ENCODE measurements at regions not wholly inside any gene's neighbourhood (a gene's known extent, or its start where the extent isn't known, plus 50 kb on each side); places are given as distances from the start of the nearest gene placed in this dataset.
"Not testable (repeated sequence)": the region's sequence is repeated elsewhere in the genome, so short reads cannot be mapped to it uniquely, and the experiment has no call there.

GRCh38 chr3:71983694-71984093 lies 198.7 kb upstream of the PROK2 start:
- no peak for DNase-seq
- peaks cover 32% of the 10 kb centered on the region for H3K4me1 Mint-ChIP-seq
- no peaks in the 10 kb centered on the region for H3K9me3 Mint-ChIP-seq
- H3K27me3 Mint-ChIP-seq = peaks cover 8% of the 10 kb centered on the region
- no peak overlapping the region for H3K27ac Mint-ChIP-seq
- H3K4me3 Mint-ChIP-seq = no peak overlapping the region
- peaks cover 4% of the 10 kb centered on the region for H3K36me3 Mint-ChIP-seq

- H3K4me3 Mint-ChIP-seq, H3K36me3 Mint-ChIP-seq, H3K9me3 Mint-ChIP-seq: not testable (repeated sequence)
- H3K27ac Mint-ChIP-seq = peak overlapping the region; percentile 62
- H3K4me1 Mint-ChIP-seq = peaks cover 41% of the 10 kb centered on the region
- H3K27me3 Mint-ChIP-seq = peaks cover 11% of the 10 kb centered on the region
- peak; percentile 59 for DNase-seq
These were observed 197.7 kb upstream of the PROK2 start for GRCh38 chr3:71982506-71983258.

GRCh38 chr3:71979175-71979574 lies 194.2 kb upstream of the PROK2 start:
- Mint-ChIP-seq H3K4me3 (no peak overlapping the region), H3K36me3 (peaks cover 2% of the 10 kb centered on the region), H3K27me3 (peaks cover 14% of the 10 kb centered on the region), H3K4me1 (peaks cover 30% of the 10 kb centered on the region), H3K27ac (no peak overlapping the region), H3K9me3 (peaks cover 3% of the 10 kb centered on the region)
- no peak for DNase-seq

GRCh38 chr3:71978150-71978721 lies 193.3 kb upstream of the PROK2 start:
- no peak for DNase-seq
- H3K4me3 Mint-ChIP-seq = no peak overlapping the region

GRCh38 chr3:71977525-71977924 lies 192.6 kb upstream of the PROK2 start:
- Mint-ChIP-seq H3K27ac (no peak overlapping the region), H3K9me3 (peaks cover 3% of the 10 kb centered on the region), H3K4me1 (peaks cover 18% of the 10 kb centered on the region), H3K4me3 (no peak overlapping the region), H3K27me3 (peaks cover 18% of the 10 kb centered on the region), H3K36me3 (no peaks in the 10 kb centered on the region)
- DNase-seq = no peak

More at GRCh38 chr3:71978150-71978721, 193.3 kb upstream of the PROK2 start:
- Mint-ChIP-seq H3K27ac (no peak overlapping the region), H3K36me3 (no peaks in the 10 kb centered on the region), H3K27me3 (peaks cover 16% of the 10 kb centered on the region), H3K4me1 (peaks cover 24% of the 10 kb centered on the region), H3K9me3 (peaks cover 3% of the 10 kb centered on the region)

GRCh38 chr3:71975573-71975972 lies 190.6 kb upstream of the PROK2 start:
- Mint-ChIP-seq H3K27me3 (peaks cover 20% of the 10 kb centered on the region), H3K27ac (no peak overlapping the region), H3K4me1 (peaks cover 11% of the 10 kb centered on the region), H3K9me3 (peaks cover 3% of the 10 kb centered on the region), H3K4me3 (no peak overlapping the region), H3K36me3 (no peaks in the 10 kb centered on the region)
- no peak for DNase-seq

- Mint-ChIP-seq H3K4me1 (peaks cover 11% of the 10 kb centered on the region), H3K4me3 (no peak overlapping the region), H3K36me3 (no peaks in the 10 kb centered on the region), H3K27ac (no peak overlapping the region), H3K9me3 (peaks cover 3% of the 10 kb centered on the region), H3K27me3 (peaks cover 17% of the 10 kb centered on the region)
- no peak for DNase-seq
These were observed 189.8 kb upstream of the PROK2 start for GRCh38 chr3:71974786-71975185.

GRCh38 chr3:71973274-71974030 lies 188.5 kb upstream of the PROK2 start:
- H3K27me3 Mint-ChIP-seq = peaks cover 10% of the 10 kb centered on the region
- DNase-seq = no peak
- no peak overlapping the region for H3K4me3 Mint-ChIP-seq
- no peaks in the 10 kb centered on the region for H3K36me3 Mint-ChIP-seq
- peaks cover 8% of the 10 kb centered on the region for H3K4me1 Mint-ChIP-seq
- H3K9me3 Mint-ChIP-seq = peaks cover 3% of the 10 kb centered on the region
- no peak overlapping the region for H3K27ac Mint-ChIP-seq

GRCh38 chr3:71972031-71972430 lies 187.1 kb upstream of the PROK2 start:
- Mint-ChIP-seq H3K27ac (no peak overlapping the region), H3K9me3 (peaks cover 3% of the 10 kb centered on the region), H3K4me3 (no peak overlapping the region), H3K4me1 (no peaks in the 10 kb centered on the region), H3K36me3 (no peaks in the 10 kb centered on the region), H3K27me3 (peaks cover 9% of the 10 kb centered on the region)
- no peak for DNase-seq

- peaks cover 24% of the 10 kb centered on the region for H3K27me3 Mint-ChIP-seq
- no peaks in the 10 kb centered on the region for H3K36me3 Mint-ChIP-seq
- no peaks in the 10 kb centered on the region for H3K9me3 Mint-ChIP-seq
These were observed 183.6 kb upstream of the PROK2 start for GRCh38 chr3:71968544-71968943.

GRCh38 chr3:71966185-71966584 lies 181.2 kb upstream of the PROK2 start:
- Mint-ChIP-seq H3K4me3 (no peak overlapping the region), H3K4me1 (no peaks in the 10 kb centered on the region), H3K9me3 (no peaks in the 10 kb centered on the region), H3K36me3 (no peaks in the 10 kb centered on the region), H3K27ac (no peak overlapping the region), H3K27me3 (peaks cover 24% of the 10 kb centered on the region)
- DNase-seq = no peak

More at GRCh38 chr3:71968544-71968943, 183.6 kb upstream of the PROK2 start:
- Mint-ChIP-seq H3K4me3 (no peak overlapping the region), H3K27ac (no peak overlapping the region), H3K4me1 (no peaks in the 10 kb centered on the region)
- DNase-seq = no peak

GRCh38 chr3:71964170-71964569 lies 179.2 kb upstream of the PROK2 start:
- DNase-seq = no peak
- Mint-ChIP-seq H3K9me3 (no peaks in the 10 kb centered on the region), H3K36me3 (no peaks in the 10 kb centered on the region), H3K27me3 (peaks cover 24% of the 10 kb centered on the region), H3K27ac (no peak overlapping the region), H3K4me1 (no peaks in the 10 kb centered on the region), H3K4me3 (no peak overlapping the region)

GRCh38 chr3:71962561-71963240 lies 177.8 kb upstream of the PROK2 start:
- H3K4me3 Mint-ChIP-seq = no peak overlapping the region
- no peak for DNase-seq
- no peaks in the 10 kb centered on the region for H3K36me3 Mint-ChIP-seq
- peaks cover 24% of the 10 kb centered on the region for H3K27me3 Mint-ChIP-seq
- H3K9me3 Mint-ChIP-seq = no peaks in the 10 kb centered on the region
- H3K4me1 Mint-ChIP-seq = peaks cover 9% of the 10 kb centered on the region
- H3K27ac Mint-ChIP-seq = no peak overlapping the region

- Mint-ChIP-seq H3K9me3 (no peaks in the 10 kb centered on the region), H3K27ac (no peak overlapping the region), H3K36me3 (peaks cover 2% of the 10 kb centered on the region), H3K4me3 (no peak overlapping the region), H3K4me1 (peaks cover 11% of the 10 kb centered on the region), H3K27me3 (peaks cover 22% of the 10 kb centered on the region)
- DNase-seq = no peak
These were observed 176.9 kb upstream of the PROK2 start for GRCh38 chr3:71961891-71962290.

GRCh38 chr3:71961378-71961777 lies 176.4 kb upstream of the PROK2 start:
- peaks cover 17% of the 10 kb centered on the region for H3K27me3 Mint-ChIP-seq
- no peaks in the 10 kb centered on the region for H3K9me3 Mint-ChIP-seq
- H3K4me3 Mint-ChIP-seq = no peak overlapping the region
- H3K4me1 Mint-ChIP-seq = peaks cover 11% of the 10 kb centered on the region
- H3K36me3 Mint-ChIP-seq = peaks cover 2% of the 10 kb centered on the region
- no peak overlapping the region for H3K27ac Mint-ChIP-seq
- no peak for DNase-seq

Data from activated naive CD8-positive, alpha-beta T cell treated with anti-CD3 and anti-CD28 coated beads for 36 hours (primary cell).